ENCODE measurements at regions not wholly inside any gene's neighbourhood (a gene's known extent, or its start where the extent isn't known, plus 50 kb on each side); places are given as distances from the start of the nearest gene placed in this dataset.

GRCh38 chr12:66739940-66740651 lies 61.2 kb upstream of the GRIP1 start:
- ATAC-seq (no peak), FAIRE-seq (no peak), DNase-seq (no peak)
- no peaks in the 10 kb centered on the region for H3K36me3 ChIP-seq
- WGBS, 2 donors: 36 to 38% methylated on average over 4 of the region's 4 CpGs
- H3K4me1 ChIP-seq: no peaks in the 10 kb centered on the region
- no peaks in the 10 kb centered on the region for H3K27me3 ChIP-seq
- H3K9me3 ChIP-seq: no peaks in the 10 kb centered on the region
- no peak for TF ChIP-seq CTCF (IDR thresholded peaks at IDR 0.05)
- no peak overlapping the region for H3K4me3 ChIP-seq
- intact Hi-C loops (cut with DNase I): no loop called here
- H3K27ac ChIP-seq: no peak overlapping the region

DNA sequence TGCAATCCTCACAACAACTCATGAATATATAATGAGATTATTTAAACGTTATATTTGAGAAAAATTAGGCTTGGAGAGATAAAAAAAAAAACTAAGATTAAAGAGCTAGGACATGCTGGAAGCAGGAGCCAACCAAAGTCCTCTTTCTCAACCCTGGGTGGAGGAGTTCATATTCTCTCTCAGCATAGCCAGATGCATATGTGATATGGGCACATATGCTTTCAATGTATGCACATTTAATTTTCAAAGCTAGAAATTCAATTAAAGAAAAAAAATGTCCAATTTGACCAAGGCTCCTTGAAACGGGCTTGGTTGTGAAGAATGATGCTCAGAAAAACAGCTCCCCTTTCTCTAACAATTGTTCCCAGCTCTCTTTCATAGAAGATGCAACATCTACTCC lies 61.9 kb upstream of the GRIP1 start:
- Histone ChIP-seq H3K27me3 (no peaks in the 10 kb centered on the region), H3K36me3 (no peaks in the 10 kb centered on the region), H3K4me1 (no peaks in the 10 kb centered on the region), H3K9me3 (no peaks in the 10 kb centered on the region), H3K4me3 (no peak overlapping the region), H3K27ac (no peak overlapping the region)
- WGBS, 2 donors: 57 to 71% methylated on average over 2 of the region's 2 CpGs
- TF ChIP-seq CTCF (IDR thresholded peaks at IDR 0.05): no peak
- intact Hi-C loops (cut with DNase I): no loop called here
- DNase-seq: no peak
- no peak for ATAC-seq
- FAIRE-seq: no peak

DNA sequence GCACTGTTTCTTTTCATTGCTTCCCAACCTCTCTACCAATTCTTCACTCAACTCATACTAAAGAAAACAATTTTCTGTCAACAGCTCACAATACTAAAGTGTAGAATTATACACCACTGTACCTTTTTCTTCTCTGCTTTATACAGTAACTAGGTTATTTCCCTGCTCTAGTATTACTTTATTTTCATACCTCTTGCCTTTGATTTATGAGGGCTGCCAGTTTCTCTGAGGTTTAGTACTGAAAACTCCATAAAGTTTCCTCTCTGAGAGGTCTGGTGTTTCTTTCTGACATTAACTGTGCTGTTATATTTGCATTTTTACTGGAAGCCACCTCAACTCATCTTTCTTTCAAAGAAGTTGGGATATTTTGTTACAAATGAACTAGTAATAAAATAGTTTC lies 63.0 kb upstream of the GRIP1 start:
- H3K9me3 ChIP-seq: no peaks in the 10 kb centered on the region
- ATAC-seq: no peak
- no peaks in the 10 kb centered on the region for H3K4me1 ChIP-seq
- no peak for FAIRE-seq
- H3K27ac ChIP-seq: no peak overlapping the region
- intact Hi-C loops (cut with DNase I): no loop called here
- H3K27me3 ChIP-seq: no peaks in the 10 kb centered on the region
- no peak overlapping the region for H3K4me3 ChIP-seq
- H3K36me3 ChIP-seq: no peaks in the 10 kb centered on the region
- no peak for TF ChIP-seq CTCF (IDR thresholded peaks at IDR 0.05)
- DNase-seq: no peak

DNA sequence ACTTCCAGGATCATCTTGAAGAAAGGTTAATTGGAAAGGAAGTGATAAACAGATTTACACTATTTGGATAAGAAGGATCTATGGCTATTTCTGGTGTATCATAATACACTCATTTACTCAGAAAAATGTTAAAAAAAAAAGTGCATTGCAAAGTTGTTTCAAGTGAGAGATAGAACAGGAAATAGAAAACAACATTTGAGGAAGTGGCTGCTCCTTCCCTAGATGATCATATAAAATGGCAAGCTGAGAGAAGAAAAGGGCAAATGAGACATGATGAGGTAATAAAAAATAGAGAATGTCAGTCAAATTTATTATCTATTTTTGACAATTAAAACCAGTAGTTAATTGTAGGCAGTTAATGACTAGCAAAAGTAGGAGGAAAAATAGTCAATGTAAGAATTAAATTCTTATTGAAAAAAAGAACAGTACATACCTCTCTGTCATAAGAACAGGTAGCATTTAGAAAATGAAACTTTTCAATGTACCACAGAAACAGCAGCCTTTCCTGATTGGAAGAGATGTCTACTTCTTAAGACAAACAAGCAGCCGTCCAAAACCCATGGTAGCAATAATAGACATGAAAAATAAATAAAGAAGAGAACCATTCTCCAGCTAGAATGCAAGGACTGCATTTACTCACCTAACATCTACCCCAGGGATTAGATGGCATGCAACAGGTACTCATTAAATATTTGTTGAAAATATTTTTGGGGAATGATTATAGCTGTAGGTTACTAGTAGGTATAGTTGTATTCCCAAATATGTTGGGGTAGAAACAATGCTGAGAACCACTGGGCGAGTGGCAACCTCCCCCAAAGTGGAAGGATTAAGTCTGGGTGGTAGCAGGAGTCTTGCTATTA lies 63.9 kb upstream of the GRIP1 start:
- 76 to 83% methylated on average over 2 of the region's 2 CpGs for WGBS, 2 donors
- FAIRE-seq: no peak
- intact Hi-C loops (cut with DNase I): no loop called here

More for the DNA sequence above, 63.9 kb upstream of the GRIP1 start:
- DNase-seq (no peak), ATAC-seq (no peak)
- Histone ChIP-seq H3K4me1 (no peaks in the 10 kb centered on the region), H3K9me3 (no peaks in the 10 kb centered on the region), H3K36me3 (no peaks in the 10 kb centered on the region), H3K27ac (no peak overlapping the region), H3K4me3 (no peak overlapping the region), H3K27me3 (no peaks in the 10 kb centered on the region)
- no peak for TF ChIP-seq CTCF (IDR thresholded peaks at IDR 0.05)
